ENCODE measurements at regions not wholly inside any gene's neighbourhood (a gene's known extent, or its start where the extent isn't known, plus 50 kb on each side); places are given as distances from the start of the nearest gene placed in this dataset.
"Not testable (repeated sequence)": the region's sequence is repeated elsewhere in the genome, so short reads cannot be mapped to it uniquely, and the experiment has no call there.

DNA sequence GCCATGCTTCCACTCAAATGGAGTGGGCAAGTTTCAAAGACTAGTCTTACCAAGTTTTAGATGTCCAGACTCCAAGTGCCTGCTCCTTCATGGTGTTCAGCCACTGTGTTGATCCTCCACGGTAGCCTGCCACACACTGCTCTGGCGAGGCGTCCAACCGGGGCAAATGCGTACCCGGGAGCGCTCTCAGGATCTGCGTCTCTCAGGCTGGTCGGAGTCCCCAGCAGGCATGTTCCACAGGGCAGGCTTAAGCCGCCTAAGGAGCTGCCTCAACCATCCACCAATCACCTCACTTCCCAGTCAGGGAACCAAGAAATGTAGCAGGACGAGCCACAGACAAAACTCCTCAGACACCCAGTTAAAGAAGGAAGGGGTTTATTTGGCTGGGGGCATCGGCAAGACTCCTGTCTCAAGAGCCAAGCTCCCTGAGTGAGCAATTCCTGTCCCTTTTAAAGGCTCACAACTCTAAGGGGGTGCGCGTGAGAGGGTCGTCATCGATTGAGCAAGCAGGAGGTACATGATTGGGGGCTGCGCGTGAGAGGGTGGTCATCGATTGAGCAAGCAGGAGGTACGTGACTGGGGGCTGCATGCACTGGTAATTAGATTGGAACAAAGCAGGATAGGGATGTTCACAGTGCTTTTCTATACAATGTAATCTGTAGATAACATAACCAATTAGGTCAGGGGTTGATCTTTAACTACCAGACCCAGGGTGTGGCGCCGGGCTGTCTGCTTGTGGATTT lies 816.2 kb downstream of the TRIB2 start:
- H3K14ac ChIP-seq (ENCODE audit: insufficient read depth, low read length); H2BK12ac ChIP-seq (ENCODE audit: insufficient read length, low read depth, low read length); H3K4ac ChIP-seq (ENCODE audit: low read depth, low read length); H3K4me2 ChIP-seq (ENCODE audit: insufficient read depth, insufficient read length, low read length); H3K27ac Mint-ChIP-seq; H3K4me3 Mint-ChIP-seq; H3K9ac ChIP-seq (ENCODE audit: extremely low read depth, insufficient read length, low read length); DNase-seq; H3K27ac ChIP-seq (ENCODE audit: insufficient read length, low read depth, low read length); H4K91ac ChIP-seq (ENCODE audit: insufficient read length, low read depth, low read length); H3K9me3 Mint-ChIP-seq; H3K23ac ChIP-seq (ENCODE audit: insufficient read length, low read depth, low read length); H2BK120ac ChIP-seq (ENCODE audit: low read depth, low read length, poor library complexity, severe bottlenecking); H3K27me3 ChIP-seq (ENCODE audit: insufficient read depth, low read length); H3K27me3 Mint-ChIP-seq (ENCODE audit: low read depth); H3K9me3 ChIP-seq (ENCODE audit: control insufficient read depth, low read depth, low read length); H2BK15ac ChIP-seq (ENCODE audit: low read depth, low read length); H2BK20ac ChIP-seq (ENCODE audit: low read depth, low read length, poor library complexity, severe bottlenecking); H3K56ac ChIP-seq (ENCODE audit: insufficient read length, low read depth, low read length); H3K4me1 ChIP-seq (ENCODE audit: insufficient read depth, low read length); H2AFZ ChIP-seq (ENCODE audit: low read length); H3K79me1 ChIP-seq (ENCODE audit: insufficient read depth, low read depth, low read length, poor library complexity, severe bottlenecking); H3K23me2 ChIP-seq (ENCODE audit: insufficient read length, low read depth, low read length, poor library complexity, severe bottlenecking); H3T11ph ChIP-seq (ENCODE audit: low read length); H3K79me2 ChIP-seq (ENCODE audit: insufficient read depth, low read length); H4K8ac ChIP-seq (replicated peaks; ENCODE audit: insufficient read length, low read depth, low read length); H2AK5ac ChIP-seq (ENCODE audit: insufficient read length, low read length); H4K5ac ChIP-seq (ENCODE audit: insufficient read length, low read depth, low read length); H4K20me1 ChIP-seq (ENCODE audit: control insufficient read depth, insufficient read depth, insufficient read length); H3K4me1 Mint-ChIP-seq; H3K18ac ChIP-seq (ENCODE audit: insufficient read length, low read depth, low read length); H3K36me3 Mint-ChIP-seq (ENCODE audit: insufficient read depth in 1 of 3, low read depth in 3 of 3); H2BK5ac ChIP-seq (ENCODE audit: insufficient read length, low read length): not testable (repeated sequence)
- WGBS (ENCODE audit: extremely low coverage, insufficient read length, low lambda C conversion rate), result no CpG with 5 or more reads among the region's 22 CpGs
